NCI-H1694 (cell line): ENCODE measurements at regions not wholly inside any gene's neighbourhood (a gene's known extent, or its start where the extent isn't known, plus 50 kb on each side); places are given as distances from the start of the nearest gene placed in this dataset.

Source experiments
- DNase-seq: peaks from one replicate; lab custom pipeline; 2025; lab: John Stamatoyannopoulos, UW

GRCh38 chr7:157482025-157482424 is 145.2 kb downstream of the DNAJB6 start:
- no peak for DNase-seq

DNA sequence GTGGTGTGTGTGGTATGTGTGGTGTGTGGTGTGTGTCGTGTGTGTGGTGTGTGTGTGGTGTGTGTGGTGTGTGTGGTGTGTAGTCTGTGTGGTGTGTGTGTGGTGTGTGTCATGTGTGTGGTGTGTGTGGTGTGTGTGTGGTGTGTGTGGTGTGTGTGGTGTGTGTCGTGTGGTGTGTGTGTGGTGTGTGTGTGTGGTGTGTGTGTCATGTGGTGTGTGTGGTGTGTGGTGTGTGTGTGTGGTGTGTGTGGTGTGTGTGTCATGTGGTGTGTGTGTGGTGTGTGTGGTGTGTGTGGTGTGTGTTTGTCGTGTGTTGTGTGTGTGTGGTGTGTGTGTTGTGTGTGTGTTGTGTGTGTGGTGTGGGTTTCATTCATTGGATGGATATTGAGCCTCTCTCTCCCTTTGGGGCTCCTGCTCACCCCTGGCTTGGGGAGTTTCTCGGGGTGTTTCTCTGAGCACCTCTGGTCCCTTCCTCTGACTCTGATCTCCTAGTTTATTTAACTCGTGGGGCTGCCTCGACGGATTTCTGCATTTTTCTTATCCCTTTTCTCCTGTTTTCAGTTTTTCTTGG is 145.8 kb downstream of the DNAJB6 start:
- no peak for DNase-seq

GRCh38 chr7:157483515-157483914 is 146.7 kb downstream of the DNAJB6 start:
- DNase-seq, result no peak

- DNase-seq, result no peak
Measured at GRCh38 chr7:157483971-157484410, 147.2 kb downstream of the DNAJB6 start.

DNA sequence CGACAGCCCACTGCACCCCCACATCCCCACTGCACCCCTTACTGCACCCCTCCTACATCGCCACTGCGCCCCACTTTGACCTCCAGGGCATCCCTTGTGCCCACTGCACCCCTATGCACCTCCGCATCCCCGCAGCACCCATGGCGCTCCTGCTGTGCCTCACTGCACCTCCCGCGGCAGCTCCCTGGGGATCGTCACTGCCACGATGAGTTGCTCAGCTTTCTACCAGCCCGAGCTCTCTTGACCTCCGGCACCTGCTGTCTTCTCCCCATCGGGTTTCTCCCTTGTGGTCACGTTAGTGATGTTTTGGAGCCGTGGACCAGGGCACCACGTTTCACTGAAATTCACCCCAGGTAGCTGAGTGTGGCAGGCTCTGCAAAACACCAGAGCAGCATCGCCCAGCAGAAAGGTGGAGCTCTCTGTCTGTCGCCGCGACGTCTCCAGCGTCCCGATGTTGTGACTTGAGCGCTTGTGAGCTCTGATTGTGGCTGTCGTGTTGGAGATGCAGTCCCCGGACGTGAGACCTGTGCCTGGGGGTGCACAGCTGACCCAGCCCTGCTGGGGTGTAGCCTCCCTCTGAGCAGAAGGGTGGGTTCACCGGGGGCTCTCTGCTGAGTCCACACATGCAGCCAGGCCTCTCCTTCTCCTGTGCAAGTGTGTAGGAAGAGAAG is 147.7 kb downstream of the DNAJB6 start:
- DNase-seq, result no peak

DNA sequence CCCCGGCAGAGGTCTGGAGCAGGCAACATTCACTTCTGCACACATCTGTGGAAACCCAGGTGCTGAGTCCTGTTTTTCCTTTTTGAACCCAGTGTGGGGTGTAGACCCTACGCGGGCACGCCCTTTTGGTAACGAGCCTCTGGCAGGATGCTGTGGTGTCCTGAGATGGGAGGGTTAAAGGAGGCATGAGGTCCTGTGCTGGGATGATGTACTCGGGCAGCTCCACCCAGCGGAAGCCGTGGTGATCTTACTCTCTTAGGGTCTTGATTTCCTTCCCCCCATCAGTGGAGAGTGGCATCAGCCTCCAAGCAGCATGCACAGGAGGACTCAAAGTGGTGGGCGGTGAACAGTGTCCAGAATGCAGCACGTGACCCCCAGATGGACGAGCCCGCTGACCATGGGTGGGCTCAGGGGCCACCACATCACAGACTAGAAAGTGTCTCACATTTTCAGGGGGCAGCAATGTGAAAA is 148.6 kb downstream of the DNAJB6 start:
- DNase-seq, result no peak

GRCh38 chr7:157486007-157486755 is 149.4 kb downstream of the DNAJB6 start:
- no peak for DNase-seq

DNA sequence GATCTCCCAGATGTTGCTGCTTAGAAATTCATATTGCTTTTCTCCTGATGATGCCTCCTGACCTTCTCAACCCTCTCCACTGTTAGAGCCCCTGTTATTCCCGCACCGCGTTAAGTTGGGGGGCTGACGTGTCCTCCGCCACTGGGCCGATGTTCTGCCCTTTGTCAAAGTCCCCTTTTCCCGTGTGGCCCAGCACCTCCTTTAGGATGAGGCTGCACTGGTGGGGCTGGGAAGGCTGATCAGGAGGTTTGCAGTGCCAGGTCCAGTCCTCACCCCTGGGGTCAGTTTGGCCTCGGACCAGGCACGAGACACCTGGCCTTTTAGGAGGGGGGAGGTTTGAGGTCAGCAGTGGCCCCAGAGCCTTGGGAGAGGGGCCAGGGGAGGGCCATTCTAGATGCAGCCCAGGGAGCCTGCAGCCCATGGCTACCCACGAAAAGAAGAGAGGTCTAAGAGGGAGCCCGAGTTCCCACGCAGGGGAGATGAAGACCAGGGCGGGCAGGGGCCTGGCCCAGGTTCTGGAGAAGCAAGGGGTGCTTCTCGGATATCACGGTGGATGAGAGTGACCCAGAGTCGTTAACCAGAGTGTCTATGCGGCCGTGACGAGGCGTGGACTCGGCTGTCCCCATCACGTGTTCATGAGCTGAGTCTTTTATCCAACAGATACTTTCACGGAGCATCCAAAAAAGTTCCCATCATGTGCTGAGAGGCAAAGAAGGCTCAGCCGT is 150.4 kb downstream of the DNAJB6 start:
- DNase-seq, result no peak

GRCh38 chr7:157488281-157488680 is 151.5 kb downstream of the DNAJB6 start:
- no peak for DNase-seq

- DNase-seq, result no peak
Measured at GRCh38 chr7:157488966-157489365, 152.2 kb downstream of the DNAJB6 start.
